Inferior parietal cortex (tissue), 1 donor: ENCODE measurements at regions not wholly inside any gene's neighbourhood (a gene's known extent, or its start where the extent isn't known, plus 50 kb on each side); places are given as distances from the start of the nearest gene placed in this dataset.

Experiments used
- DNase-seq: peaks from one replicate; pipeline ENCODE4 v3.0.0-alpha.2; 2016; ENCODE audit errors: extremely low spot score

GRCh38 chr18:24561369-24561965 is 101.0 kb downstream of the HRH4 start:
- no peak for DNase-seq

- DNase-seq = no peak
Observed at GRCh38 chr18:24567199-24567598, 106.8 kb downstream of the HRH4 start.

- no peak for DNase-seq
Observed at GRCh38 chr18:24570716-24571115, 110.3 kb downstream of the HRH4 start.

- no peak for DNase-seq
Observed at GRCh38 chr18:24582771-24583170, 122.3 kb downstream of the HRH4 start.

GRCh38 chr18:24584205-24584604 is 123.8 kb downstream of the HRH4 start:
- no peak for DNase-seq

GRCh38 chr18:24584813-24585212 is 124.4 kb downstream of the HRH4 start:
- no peak for DNase-seq

- DNase-seq = no peak
Observed at GRCh38 chr18:24585996-24586566, 125.6 kb downstream of the HRH4 start.

GRCh38 chr18:24586662-24587360 is 126.4 kb downstream of the HRH4 start:
- DNase-seq = no peak

GRCh38 chr18:24588440-24588839 is 128.0 kb downstream of the HRH4 start:
- DNase-seq = no peak

GRCh38 chr18:24590946-24591345 is 130.5 kb downstream of the HRH4 start:
- no peak for DNase-seq

- DNase-seq = no peak
Observed at GRCh38 chr18:24593401-24593800, 133.0 kb downstream of the HRH4 start.

GRCh38 chr18:24593886-24594285 is 133.4 kb downstream of the HRH4 start:
- no peak for DNase-seq

GRCh38 chr18:24595561-24596031 is 135.2 kb downstream of the HRH4 start:
- DNase-seq = no peak

GRCh38 chr18:24600076-24600654 is 139.7 kb downstream of the HRH4 start:
- DNase-seq = peak; percentile 89

GRCh38 chr18:24601585-24601984 is 141.1 kb downstream of the HRH4 start:
- DNase-seq = no peak

- DNase-seq = no peak
Observed at GRCh38 chr18:24602201-24602600, 141.8 kb downstream of the HRH4 start.

GRCh38 chr18:24603151-24603550 is 142.7 kb downstream of the HRH4 start:
- no peak for DNase-seq

GRCh38 chr18:24605444-24605843 is 145.0 kb downstream of the HRH4 start:
- no peak for DNase-seq

GRCh38 chr18:24609254-24609653 is 148.8 kb downstream of the HRH4 start:
- DNase-seq = no peak

GRCh38 chr18:24611075-24611474 is 150.6 kb downstream of the HRH4 start:
- no peak for DNase-seq

GRCh38 chr18:24613896-24614640 is 153.6 kb downstream of the HRH4 start:
- DNase-seq = no peak

GRCh38 chr18:24616653-24617052 is 156.2 kb downstream of the HRH4 start:
- no peak for DNase-seq
